Tibial nerve (tissue), 4 donors: ENCODE measurements at regions not wholly inside any gene's neighbourhood (a gene's known extent, or its start where the extent isn't known, plus 50 kb on each side); places are given as distances from the start of the nearest gene placed in this dataset.

Source experiments
- DNase-seq, 2 donors: peaks; one replicate each; pipeline ENCODE4 v3.0.0-alpha.2; 2019; ENCODE audit warnings: low spot score in 2 of 2
- H3K27ac ChIP-seq, 4 donors: fragments of 200-600 bp; sonication (generic) in 3 of 4; one replicate each; pipeline ENCODE4 v1.5.1; 2017 to 2019; ENCODE audit warnings: mild to moderate bottlenecking in 1 of 4
- H3K27me3 ChIP-seq, 2 donors: fragments of 200-600 bp; sonication (generic) in 1 of 2; one replicate each; pipeline versions ENCODE4 v1.5.1 to v1.6.0; 2017 to 2019
- H3K36me3 ChIP-seq, 3 donors: fragments of 200-600 bp; sonication (generic); one replicate each; pipeline ENCODE4 v1.5.1; 2018 to 2019
- H3K4me1 ChIP-seq, 4 donors: fragments of 200-600 bp; sonication (generic) in 3 of 4; one replicate each; pipeline ENCODE4 v1.5.1; 2017 to 2019
- H3K4me3 ChIP-seq, 4 donors: fragments of 200-600 bp; sonication (generic) in 3 of 4; one replicate each; pipeline ENCODE4 v1.5.1; 2017 to 2019; ENCODE audit warnings: mild to moderate bottlenecking in 1 of 4, moderate library complexity in 1 of 4
- H3K9me3 ChIP-seq, 4 donors: fragments of 200-600 bp; sonication (generic) in 3 of 4; one replicate each; pipeline ENCODE4 v1.5.1; 2017 to 2019
- EP300 ChIP-seq, 2 donors: sonication (generic); formaldehyde crosslinking; IDR thresholded peaks; one replicate each; pipeline ENCODE4 v1.6.1; 2017; ENCODE audit warnings: antibody characterized with exemption in 2 of 2, mild to moderate bottlenecking in 1 of 2
- POLR2A ChIP-seq, 2 donors: fragments of 450-650 bp; IDR thresholded peaks; one replicate each; pipeline ENCODE4 v1.6.1; 2017; ENCODE audit warnings: antibody characterized with exemption in 2 of 2, mild to moderate bottlenecking in 2 of 2, moderate library complexity in 2 of 2
- WGBS, 2 donors: methylation state at CpG; one replicate each; pipeline ENCODE4 v1.1.5; 2018; 5-methylcytosine and 5-hydroxymethylcytosine counted together
- TF ChIP-seq, protein P1 (sequence below), 5 experiments: fragments of 200-600 bp in 3 of 5; fragments of 450-650 bp in 2 of 5; sonication (generic) in 3 of 5; IDR thresholded peaks; one replicate each; pipeline ENCODE4 v1.5.1; 2016 to 2019; ENCODE audit warnings: antibody characterized with exemption in 5 of 5, mild to moderate bottlenecking in 3 of 5, moderate library complexity in 2 of 5

DNA sequence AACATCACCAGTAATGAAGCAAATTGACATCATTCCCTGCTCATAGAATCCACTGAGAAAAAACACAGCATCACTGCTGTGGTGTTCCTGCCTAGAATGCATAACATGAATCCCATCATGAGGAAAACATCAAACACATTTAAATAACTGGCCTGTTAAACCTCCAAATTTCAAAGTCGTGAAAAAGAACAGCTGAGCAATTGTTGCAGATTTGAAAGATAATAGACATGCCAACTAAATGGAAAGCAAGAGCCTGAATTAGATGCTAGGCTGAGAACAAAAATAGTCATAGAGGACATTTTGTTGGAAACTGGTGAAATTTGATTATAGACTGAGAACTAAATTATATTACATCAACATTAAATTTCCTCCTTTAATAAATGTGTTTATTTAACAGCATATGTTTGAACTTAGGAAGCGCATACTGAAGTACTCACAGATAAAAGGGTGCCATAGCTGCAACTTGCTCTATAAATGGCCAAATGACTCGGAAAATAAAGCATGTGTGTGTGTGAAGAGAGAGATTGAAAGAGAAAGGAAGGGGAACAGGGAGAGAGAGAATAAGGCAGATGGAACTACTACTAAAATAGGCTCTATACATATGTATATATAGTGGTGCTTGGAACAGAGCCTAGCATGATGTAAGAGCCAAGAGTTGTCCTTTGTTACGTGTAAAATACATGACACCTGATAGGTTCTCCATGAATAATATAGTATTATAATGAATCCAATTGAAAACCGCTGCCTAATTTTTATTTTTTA is 305.0 kb upstream of the MON1B start:
- Histone ChIP-seq H3K27ac (no peak overlapping the region), H3K36me3 (no peaks in the 10 kb centered on the region), H3K4me3 (no peak overlapping the region), H3K27me3 (no peaks in the 10 kb centered on the region), H3K9me3 (no peaks in the 10 kb centered on the region), H3K4me1 (no peaks in the 10 kb centered on the region)
- TF ChIP-seq, protein P1, sequence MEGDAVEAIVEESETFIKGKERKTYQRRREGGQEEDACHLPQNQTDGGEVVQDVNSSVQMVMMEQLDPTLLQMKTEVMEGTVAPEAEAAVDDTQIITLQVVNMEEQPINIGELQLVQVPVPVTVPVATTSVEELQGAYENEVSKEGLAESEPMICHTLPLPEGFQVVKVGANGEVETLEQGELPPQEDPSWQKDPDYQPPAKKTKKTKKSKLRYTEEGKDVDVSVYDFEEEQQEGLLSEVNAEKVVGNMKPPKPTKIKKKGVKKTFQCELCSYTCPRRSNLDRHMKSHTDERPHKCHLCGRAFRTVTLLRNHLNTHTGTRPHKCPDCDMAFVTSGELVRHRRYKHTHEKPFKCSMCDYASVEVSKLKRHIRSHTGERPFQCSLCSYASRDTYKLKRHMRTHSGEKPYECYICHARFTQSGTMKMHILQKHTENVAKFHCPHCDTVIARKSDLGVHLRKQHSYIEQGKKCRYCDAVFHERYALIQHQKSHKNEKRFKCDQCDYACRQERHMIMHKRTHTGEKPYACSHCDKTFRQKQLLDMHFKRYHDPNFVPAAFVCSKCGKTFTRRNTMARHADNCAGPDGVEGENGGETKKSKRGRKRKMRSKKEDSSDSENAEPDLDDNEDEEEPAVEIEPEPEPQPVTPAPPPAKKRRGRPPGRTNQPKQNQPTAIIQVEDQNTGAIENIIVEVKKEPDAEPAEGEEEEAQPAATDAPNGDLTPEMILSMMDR (IDR thresholded peaks at IDR 0.05) = no peak
- TF ChIP-seq EP300 (IDR thresholded peaks at IDR 0.05) = no peak
- no peak for TF ChIP-seq POLR2A (IDR thresholded peaks at IDR 0.05)
- DNase-seq = no peak
- 63 to 64% methylated on average over 5 of the region's 5 CpGs for WGBS, 2 donors

DNA sequence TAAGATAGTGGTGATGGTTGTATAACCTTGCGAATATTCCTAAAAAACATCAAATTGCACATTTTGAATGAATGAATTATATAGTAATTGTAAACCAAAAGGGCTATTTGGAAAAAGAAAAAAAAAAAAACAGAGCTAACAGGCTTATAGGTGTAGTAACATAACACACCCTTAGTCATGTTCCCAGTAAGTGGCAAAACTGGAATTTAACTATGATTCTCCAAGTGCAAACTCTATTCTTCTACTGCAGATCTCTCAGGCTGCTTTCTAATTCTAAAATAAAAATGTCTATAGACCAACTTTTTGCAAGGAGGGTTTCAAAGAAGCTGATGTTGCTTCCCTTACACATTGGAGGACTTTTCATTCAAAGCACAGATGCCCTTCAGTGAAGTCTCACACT is 293.2 kb upstream of the MON1B start:
- WGBS, 2 donors = 98 to 100% methylated on average over 1 of the region's 1 CpG
- no peak overlapping the region for H3K27ac ChIP-seq
- no peaks in the 10 kb centered on the region for H3K4me1 ChIP-seq
- TF ChIP-seq POLR2A (IDR thresholded peaks at IDR 0.05) (no peak), EP300 (IDR thresholded peaks at IDR 0.05) (no peak)
- TF ChIP-seq, protein P1 (IDR thresholded peaks at IDR 0.05) = no peak
- H3K36me3 ChIP-seq = no peaks in the 10 kb centered on the region
- H3K4me3 ChIP-seq = no peak overlapping the region
- no peak for DNase-seq
- H3K9me3 ChIP-seq = no peaks in the 10 kb centered on the region
- no peaks in the 10 kb centered on the region for H3K27me3 ChIP-seq

DNA sequence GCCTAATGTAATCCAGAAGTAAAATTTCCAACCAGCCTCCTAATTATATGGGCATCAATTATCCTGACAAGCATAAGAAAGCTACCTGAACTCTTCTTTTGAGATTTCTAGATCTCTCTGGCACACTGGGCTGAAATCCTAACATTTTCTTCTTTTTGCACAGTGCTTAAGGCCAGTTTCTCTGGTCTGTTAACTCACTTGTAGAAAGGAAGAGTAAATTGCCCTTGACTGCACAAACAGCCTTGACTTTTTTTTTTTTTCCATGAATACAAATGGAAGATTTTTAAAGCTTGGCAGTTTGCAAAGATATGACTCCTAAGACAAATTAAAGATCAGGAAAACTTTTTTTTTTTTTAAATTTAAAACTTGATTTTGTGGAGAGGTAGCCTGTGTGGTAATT is 291.2 kb upstream of the MON1B start:
- Histone ChIP-seq H3K4me3 (no peak overlapping the region), H3K27ac (no peak overlapping the region), H3K4me1 (no peaks in the 10 kb centered on the region), H3K9me3 (no peaks in the 10 kb centered on the region), H3K27me3 (no peaks in the 10 kb centered on the region), H3K36me3 (no peaks in the 10 kb centered on the region)
- DNase-seq = no peak
- TF ChIP-seq EP300 (IDR thresholded peaks at IDR 0.05) = no peak
- TF ChIP-seq, protein P1 (IDR thresholded peaks at IDR 0.05) = no peak
- TF ChIP-seq POLR2A (IDR thresholded peaks at IDR 0.05) = no peak

DNA sequence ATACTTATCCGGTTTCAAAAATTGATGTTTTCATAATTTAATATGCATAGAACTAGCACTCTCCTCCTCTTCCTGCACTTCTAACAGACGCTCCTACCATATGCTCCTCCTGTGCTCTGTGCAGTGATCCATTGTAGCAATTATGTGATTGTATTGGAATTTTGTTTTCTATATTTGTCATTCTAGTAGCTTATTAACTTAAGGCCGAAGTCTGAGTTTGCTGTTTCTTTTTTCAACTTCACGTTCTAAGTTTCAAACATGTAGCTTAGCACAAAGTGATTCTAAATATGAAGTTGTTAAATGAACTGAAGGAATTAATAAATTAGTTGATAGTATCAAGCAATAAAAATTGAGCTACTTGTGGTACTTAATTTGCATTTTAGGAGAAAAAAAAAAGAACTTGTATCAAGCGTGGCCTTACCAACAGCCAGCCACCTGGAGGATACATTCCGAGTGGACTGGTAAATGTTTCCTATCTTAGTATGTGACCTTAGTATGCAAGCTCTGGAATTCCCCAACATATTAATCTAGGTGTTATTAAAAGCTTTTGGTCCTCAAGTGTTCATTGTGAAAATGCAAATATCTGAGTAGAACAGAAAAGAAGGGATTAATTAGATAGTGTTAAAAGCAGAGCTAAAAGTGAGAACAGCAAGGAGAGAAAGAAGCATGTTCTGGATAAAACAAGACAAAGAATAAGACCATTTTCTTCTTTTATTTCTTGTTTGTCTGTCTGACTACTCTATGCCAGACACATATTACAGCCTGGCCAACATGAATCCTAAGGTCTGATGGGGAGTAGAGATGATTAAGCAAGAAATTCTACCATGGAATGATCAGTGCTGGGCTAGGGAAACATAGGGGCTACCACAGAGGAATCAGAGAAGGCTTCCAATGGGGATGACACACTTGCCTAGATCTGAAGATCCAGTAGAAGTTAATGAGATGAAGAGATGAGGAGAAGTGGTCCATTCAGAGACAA is 290.4 kb upstream of the MON1B start:
- TF ChIP-seq EP300 (IDR thresholded peaks at IDR 0.05) (no peak), POLR2A (IDR thresholded peaks at IDR 0.05) (no peak)
- TF ChIP-seq, protein P1 (IDR thresholded peaks at IDR 0.05) = no peak
- 70 to 78% methylated on average over 6 of the region's 6 CpGs for WGBS, 2 donors
- no peaks in the 10 kb centered on the region for H3K27me3 ChIP-seq
- no peaks in the 10 kb centered on the region for H3K4me1 ChIP-seq
- no peak overlapping the region for H3K4me3 ChIP-seq
- no peaks in the 10 kb centered on the region for H3K36me3 ChIP-seq
- DNase-seq = no peak
- H3K9me3 ChIP-seq = no peaks in the 10 kb centered on the region
- no peak overlapping the region for H3K27ac ChIP-seq

GRCh38 chr16:76906552-76906951 is 284.4 kb upstream of the MON1B start:
- WGBS, 2 donors = 88 to 90% methylated on average over 2 of the region's 2 CpGs
- H3K4me3 ChIP-seq = no peak overlapping the region
- H3K9me3 ChIP-seq = no peaks in the 10 kb centered on the region
- DNase-seq = no peak
- H3K27me3 ChIP-seq = no peaks in the 10 kb centered on the region
- H3K36me3 ChIP-seq = no peaks in the 10 kb centered on the region
- H3K4me1 ChIP-seq = no peaks in the 10 kb centered on the region
- TF ChIP-seq EP300 (IDR thresholded peaks at IDR 0.05) (no peak), POLR2A (IDR thresholded peaks at IDR 0.05) (no peak)
- TF ChIP-seq, protein P1 (IDR thresholded peaks at IDR 0.05) = no peak
- H3K27ac ChIP-seq = no peak overlapping the region
